ENCODE measurements at regions not wholly inside any gene's neighbourhood (a gene's known extent, or its start where the extent isn't known, plus 50 kb on each side); places are given as distances from the start of the nearest gene placed in this dataset.

DNA sequence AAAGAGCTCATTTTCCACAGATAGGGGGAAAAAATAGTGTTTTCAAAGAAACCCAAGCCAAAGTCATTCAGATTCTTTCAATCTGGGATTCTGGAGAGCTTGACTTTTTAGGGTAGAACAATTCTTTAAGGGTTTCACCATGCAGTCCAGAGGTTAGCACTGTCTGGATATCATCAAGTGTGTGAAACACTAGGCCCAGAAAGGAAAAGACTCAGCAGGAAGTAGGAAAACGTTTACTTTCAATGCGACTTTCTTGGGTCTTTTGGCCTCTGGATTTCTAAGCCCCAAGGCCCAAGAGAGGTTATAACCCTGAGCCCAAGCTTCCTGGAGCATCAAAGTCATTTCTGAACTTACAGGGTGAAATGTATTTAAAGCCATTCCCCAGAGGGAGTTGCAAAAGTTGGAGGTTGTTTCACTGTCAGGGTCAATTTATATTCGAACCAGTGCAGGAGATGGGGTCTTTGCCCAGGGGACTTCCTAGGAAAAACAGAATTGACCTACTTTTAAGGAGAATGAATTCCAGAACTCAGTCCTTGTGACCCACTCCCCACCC lies 158.0 kb downstream of the C7orf25 start:
- no peak for DNase-seq

DNA sequence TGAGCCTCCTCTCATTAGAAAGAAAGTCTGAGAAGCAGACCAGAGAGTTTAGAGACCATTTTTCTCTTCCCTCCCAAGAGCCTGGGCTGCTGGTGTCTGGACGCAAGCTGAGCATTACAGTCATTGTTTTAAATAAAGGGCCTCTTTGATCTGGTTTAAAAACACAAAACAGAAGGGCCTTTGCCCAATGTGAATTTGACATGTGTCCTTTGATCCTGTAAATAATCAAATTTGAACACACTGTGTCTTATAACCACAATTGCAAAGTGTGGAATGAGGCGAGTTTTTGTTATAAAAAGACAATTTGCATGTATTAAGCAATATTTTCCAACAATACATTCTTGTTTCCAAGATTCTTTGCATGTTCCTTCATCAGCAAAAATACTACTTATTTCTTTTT lies 158.5 kb downstream of the C7orf25 start:
- DNase-seq: no peak

DNA sequence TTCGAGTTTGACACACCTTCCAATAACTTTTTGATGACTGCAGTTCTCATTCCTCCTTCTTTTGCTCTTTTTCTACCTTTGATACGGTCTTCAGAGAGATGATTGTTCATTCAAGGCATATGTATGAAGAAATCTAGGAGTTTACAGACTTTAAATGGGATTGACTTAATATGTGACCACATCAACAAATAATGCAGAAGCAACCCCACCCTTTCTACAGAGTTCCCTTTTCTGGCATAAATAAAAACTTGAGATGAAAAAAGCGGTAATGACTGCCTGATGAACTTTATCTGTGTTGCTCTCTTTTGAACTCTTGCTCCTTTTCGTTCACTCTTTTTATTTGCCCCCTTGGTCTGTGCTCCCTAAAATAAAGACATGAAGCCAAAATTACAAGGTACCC lies 161.7 kb downstream of the C7orf25 start:
- DNase-seq: no peak

DNA sequence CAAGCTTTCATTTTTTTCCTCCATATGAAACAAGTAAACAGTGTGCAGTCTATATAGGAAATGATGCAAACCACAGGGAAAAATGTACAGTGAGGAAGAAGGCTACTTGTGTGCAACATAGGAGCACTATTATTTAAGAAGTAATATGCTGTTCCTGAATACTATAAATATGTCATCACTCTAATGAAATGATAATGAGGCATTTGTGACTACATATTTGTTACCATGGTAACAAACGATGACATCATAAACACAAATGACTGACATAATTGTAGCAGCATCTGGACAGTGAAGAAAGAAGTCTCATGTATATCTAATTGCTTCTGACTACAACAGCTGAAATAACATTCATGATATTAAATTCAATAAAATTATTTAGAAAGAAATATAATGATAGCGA lies 164.8 kb downstream of the C7orf25 start:
- no peak for DNase-seq

DNA sequence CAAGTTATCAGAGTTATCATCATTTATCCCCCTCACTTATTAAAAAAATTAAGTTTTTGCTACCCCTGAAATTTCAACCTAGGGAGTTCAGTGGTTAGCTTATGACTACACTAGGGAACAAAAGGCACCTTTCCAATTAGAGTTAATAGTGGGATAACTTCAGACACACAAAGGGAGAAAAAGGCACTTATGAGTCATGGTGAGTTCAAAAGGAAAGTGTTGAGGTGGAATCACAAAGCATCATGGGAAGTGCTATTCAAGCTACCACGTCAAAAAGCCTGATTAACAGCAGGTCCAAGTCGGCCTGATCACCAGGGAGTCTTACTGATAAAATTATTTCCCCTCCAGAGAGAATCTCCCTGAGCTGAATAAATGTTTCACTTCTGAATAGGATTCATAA lies 165.7 kb downstream of the C7orf25 start:
- no peak for DNase-seq

DNA sequence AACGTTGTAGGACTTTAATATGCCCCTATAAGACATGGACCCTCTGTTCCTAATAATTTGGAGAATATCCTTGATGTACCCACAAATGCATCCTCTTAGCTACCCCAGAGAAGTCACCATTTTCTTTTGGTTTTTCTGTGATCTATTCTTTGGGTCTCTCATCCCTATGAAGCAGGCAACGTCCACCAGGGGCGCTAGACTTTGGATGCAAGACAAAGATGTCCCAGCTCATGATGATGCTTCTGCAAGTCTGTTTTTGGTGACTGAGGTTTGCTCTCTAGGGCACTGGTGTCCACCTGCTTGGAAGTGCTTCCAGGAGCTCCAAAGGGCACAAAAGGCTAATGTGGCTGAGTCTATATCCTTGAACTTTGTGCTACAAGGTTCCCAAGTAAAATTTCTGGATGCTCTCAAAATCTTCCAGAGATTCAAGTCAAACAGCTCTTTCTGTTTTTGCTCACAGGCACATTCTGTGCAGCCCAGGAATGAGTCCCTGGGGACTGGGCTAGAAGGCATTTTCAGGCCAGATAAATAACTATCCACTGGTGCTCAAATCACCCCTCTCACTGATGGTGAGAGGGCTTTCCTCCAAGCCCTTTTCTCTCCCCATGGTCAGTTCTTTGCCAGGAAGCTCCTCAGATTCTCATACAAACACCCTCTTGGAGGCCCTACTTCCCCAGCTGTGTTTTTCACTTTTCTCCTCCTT lies 166.4 kb downstream of the C7orf25 start:
- no peak for DNase-seq

DNA sequence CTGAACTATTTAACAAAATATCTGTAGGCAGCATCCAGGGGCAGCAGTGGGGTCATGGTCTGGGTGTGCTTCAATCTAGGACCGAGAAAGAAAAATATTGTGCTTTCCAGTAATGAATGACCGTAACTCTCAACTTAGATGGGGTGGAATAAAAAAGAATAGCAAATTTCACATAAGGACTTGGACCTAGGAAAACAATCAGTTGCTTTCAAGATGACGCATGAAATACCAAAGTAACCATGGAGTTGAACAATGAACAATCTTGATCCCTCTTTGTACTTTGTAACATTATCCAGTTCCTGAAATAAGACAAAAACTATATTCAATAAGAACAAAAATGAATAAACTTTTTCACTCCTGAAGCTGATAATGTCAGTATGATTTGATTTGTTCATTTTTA lies 167.1 kb downstream of the C7orf25 start:
- DNase-seq: no peak

DNA sequence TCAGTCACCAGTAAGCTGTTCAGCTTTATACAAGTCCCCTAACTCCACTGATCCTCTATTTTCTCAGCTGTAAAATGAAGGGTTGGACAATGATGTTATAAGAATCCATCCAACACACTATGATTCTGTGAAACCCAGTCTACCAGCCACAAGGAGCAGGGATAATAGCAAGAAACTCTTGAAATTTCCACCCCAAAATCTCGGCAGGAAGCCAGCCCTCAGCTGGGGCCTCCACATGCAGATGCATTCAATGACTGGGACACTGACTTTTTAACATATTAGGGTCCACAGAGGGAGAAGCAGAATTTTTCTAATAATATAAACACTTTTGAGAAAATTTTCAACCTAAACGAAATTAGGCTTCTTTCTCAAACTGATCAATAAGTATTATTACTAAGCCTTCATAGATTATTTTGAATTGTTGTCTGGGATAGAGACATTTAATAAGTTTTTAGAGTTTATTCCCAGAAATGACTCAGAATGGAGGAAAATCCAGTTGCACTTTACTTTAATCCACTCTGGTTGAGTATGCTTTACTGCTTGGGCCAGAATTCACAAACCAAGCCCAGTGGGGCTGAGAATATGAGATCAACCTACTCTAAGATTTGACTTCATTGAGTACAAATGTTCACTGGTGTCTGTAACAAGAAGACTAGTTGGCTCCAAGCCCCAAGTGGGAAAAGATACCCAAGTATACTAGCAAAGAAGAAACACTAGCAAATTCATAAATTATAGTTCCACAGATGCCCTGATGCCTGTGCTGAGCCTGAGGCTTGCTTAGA lies 168.6 kb downstream of the C7orf25 start:
- DNase-seq: no peak

DNA sequence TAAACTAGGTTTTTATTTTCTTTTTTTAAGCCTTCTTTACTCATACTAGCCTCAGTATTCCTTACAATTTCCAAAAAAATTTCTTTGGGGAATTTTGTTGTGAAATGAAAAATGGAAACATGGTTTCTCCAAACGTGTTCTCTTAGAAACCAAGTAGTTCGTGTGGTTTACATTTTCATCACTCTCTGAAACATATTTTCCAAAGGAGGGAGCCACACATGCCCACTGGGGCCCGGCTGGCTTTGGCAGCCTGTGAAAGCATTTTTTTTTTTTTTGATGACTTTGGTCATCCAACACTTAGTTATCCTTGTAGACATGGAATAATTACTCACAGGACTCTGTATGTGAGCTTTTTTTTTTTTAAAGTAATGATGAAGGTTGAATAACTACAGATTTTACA lies 169.6 kb downstream of the C7orf25 start:
- DNase-seq: no peak

DNA sequence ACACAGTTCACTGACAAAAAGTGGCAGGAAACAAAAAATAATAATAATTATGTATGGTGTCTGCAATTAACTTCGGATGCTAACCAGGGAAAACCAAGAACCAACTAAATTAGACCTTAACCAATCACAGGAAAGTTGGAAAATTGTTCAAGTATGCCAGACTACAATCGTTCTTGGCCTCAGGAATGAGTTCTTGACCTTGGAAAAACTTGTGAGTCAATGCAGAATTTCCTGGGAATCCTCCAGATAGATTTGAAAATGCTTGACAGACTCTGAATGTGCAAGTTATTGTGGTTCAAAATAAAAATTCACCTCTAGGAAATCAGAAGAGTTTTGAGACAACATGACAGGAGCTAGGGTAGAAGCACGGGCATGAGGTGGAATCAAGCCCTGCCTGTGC lies 171.5 kb downstream of the C7orf25 start:
- no peak for DNase-seq

DNA sequence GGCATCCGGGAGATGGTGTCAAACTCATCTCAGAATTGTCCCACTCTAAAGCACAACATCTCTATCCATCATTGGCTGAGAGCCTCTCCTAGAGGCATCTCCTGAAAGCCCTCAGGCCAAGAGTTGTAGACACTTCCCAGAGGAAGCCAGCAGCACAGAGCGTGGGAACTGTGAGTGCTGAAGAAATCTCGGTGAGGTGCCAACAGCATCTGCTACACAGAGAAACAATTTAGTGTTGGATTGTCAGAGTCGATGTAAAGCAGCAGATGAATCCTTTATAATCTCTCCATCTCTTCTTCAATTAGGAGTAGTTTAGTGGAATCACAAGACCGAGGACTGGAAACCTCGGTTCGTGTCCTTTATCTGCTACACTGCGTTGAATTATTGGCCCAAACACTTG lies 172.2 kb downstream of the C7orf25 start:
- DNase-seq: no peak

DNA sequence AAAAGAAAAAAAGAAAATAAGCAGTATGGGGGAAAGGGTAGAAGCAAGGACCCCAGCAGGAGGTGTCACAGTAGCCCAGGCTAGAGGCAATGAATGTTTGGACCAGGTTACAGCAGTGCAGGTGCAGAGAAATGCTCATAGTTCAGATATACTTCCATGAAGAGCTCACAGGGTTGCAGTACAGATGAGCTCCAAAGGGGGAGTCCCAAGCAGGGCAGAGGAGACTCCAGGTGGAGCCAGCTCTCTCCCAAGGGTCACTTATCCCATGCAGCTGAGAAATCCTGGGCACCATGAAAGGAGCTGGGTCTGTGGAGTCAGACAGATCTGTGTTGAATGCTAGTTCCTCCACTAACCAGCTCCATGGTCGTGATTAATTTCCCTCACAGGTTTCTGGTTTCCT lies 174.9 kb downstream of the C7orf25 start:
- no peak for DNase-seq

DNA sequence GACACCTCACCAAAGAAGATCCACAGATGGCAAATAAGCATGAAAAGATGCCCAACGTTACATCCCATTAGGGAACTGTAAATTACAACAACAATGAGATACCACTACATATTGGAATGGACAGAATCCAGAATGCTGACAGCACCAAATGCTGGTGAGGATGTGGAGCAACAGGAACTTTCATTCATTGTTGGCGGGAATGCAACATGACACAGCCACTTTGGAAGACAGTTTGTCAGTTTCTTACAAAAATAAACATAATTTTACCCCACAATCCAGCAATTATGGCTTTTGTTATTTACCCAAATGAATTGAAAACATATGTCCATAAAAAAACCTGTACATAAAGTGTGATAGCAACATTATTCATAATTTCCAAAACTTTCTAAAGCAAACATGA lies 176.8 kb downstream of the C7orf25 start:
- no peak for DNase-seq

DNA sequence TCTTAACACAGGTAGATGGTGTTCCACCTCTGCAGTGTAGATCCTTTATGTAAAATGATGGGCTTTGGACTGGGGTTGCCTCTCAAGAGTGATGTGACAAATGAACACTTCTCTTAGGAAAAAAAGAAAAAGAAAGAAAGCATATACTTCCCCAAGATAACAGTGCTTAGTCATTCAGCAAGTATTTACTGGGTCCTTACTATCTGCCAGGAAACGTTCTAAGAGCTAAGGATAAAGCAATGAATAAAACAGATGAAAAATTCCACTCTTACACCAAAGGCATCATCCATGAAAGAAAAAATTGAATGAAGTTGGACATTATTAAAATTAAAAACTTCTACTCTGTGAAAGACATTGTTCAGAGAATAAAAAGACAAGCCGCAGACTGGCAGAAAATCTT lies 177.3 kb downstream of the C7orf25 start:
- no peak for DNase-seq

DNA sequence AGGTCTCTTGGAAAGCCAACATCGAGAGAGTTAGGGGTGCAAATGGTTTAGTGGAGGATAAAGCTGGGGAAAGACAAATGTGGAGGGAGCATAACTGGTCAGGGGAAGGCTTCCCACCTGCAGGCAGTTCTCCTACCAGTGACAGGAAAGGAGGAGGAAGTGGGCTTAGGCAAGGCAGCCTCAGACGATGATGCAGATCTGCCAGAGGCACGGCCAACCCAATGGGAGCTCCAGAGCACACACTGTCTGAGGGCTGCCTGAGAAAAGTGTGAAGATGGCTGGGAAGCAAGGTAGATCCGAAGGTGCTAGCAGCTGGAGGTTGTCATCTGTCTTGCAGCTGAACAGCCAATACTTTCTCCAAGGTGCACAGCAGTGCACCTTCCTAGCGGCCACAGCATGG lies 178.8 kb downstream of the C7orf25 start:
- DNase-seq: no peak

DNA sequence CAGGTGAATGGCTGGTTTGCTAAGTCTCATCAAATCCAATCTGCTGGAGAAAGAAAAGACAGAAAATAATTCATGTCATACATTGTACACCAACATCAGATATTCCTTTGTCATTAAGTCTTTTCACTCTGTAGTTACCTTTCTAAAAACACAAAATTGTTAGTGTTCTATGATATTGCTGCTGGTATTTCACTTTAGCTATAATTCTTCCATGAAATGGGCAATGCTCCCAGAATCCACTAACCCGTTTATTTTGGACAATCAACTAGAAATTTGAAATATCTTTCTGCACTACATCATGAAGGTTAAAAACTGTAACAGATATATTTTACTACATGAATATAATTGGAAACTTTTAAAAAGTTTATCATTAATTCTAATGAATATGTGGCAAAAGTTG lies 181.3 kb downstream of the C7orf25 start:
- no peak for DNase-seq

DNA sequence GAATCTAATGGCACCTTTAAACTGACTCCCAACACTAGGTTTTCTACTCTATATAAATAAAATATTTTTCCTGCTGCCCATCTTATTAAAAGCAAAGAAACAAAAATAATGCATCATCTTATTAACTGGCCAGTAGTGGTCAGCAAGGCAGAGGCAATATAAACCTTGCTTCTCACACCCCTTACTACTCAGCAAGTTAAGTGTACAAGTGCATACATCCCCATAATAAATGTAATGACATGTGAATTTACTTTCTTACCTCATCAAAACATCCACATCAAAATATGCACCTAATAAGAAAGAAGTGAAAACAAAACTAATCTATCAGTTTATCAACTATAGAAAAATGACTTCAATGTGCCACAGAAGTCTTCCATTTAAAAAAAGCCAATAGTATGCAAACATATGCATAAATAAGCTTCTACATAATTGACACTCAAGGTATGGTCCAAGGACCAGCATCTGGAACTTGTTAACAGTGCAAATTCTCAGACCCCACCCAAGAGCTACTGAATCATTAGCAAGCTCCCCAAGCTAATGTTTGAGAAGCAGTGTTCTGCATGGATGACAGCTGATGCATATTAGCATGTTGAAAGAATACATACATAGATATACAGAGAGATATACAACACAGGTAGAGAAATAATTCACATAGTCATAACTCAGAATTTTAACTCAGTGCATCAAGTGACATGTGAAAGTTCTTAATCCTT lies 182.7 kb downstream of the C7orf25 start:
- no peak for DNase-seq

DNA sequence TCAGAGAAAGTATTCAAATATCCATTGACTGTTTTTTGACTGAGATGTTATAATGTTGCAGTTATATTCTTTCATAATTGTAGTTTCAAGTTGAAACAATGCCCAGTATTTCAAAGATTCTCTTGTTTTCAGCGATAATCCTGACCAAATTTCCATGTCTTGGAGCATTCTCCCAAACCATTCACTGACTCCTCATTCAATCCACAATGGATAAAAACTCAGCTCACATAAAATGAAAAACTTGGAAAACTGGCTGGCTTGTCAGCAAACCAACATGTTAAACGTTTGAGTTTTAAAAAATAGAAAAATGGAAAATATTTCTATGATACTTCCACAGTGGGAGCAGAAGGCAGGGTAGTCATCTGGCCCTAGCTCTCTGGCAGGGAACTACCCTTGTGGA lies 184.4 kb downstream of the C7orf25 start:
- no peak for DNase-seq

DNA sequence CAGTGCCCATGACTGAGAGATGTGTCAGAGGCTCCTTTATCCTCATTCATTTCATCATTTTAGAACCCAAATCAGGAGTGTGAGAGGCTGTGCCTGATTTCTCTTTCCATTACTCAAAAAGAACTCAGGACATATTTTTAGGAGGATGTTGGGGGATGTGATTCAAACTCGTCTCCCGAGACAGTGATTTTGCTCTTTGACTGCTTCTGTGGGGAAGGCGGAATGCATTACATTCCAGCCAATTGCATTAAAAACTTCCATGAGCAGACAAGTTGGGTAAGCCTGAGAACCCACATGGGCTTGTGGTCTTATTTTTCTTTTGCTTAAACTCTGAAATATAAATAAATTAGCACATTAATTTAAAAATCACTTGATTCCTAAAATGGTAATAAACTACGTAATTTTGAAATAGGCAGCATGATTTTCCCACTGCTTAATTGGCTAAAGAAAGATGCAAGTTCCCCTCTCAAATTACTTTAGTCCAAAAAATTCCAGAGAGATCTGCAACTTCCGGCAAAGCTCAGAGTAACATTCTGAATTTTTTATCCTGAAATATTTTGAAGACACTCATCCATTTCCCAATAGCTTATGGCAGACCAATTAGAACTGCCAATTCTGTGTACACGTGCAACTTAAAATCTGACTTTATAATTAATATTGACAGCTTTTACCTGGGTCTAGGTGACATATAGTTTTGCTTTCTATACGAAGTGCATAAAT lies 185.6 kb downstream of the C7orf25 start:
- no peak for DNase-seq

DNA sequence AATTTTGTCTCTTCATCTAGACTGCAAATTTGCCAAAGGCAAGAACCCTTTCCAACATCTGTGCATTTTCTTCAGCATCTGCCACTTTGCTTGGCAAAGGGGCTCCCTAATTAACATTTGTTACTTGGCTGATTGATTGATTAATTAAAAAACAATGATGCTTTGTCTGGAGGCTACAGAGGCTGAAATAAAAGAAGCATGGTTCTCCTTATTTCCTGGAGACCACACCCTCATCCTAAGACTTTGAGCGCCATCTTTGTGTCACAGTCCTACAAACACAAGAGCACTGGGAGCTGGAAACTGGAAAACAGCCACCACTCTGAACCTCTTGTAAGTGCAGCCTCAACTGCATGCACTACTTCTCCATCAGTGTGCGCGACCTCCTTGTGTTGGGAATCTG lies 189.2 kb downstream of the C7orf25 start:
- DNase-seq: no peak

DNA sequence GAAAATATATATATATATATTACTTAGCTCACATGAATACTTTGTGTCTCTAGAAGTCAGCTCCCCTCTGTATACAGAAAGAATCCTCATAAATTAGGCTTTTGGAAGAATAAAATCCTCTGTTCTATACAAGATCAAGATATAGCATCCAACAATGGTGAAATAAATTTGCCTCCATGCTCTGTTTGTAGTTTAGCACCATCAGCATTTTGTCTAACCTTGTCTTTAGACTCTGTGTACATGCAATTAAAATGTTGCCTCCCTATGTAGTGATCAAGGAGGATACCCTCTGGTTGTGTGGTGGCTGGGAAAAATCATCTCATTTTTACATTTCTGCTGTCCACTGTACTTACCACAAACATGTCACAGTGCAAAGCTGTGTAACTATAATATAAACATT lies 189.7 kb downstream of the C7orf25 start:
- DNase-seq: no peak

DNA sequence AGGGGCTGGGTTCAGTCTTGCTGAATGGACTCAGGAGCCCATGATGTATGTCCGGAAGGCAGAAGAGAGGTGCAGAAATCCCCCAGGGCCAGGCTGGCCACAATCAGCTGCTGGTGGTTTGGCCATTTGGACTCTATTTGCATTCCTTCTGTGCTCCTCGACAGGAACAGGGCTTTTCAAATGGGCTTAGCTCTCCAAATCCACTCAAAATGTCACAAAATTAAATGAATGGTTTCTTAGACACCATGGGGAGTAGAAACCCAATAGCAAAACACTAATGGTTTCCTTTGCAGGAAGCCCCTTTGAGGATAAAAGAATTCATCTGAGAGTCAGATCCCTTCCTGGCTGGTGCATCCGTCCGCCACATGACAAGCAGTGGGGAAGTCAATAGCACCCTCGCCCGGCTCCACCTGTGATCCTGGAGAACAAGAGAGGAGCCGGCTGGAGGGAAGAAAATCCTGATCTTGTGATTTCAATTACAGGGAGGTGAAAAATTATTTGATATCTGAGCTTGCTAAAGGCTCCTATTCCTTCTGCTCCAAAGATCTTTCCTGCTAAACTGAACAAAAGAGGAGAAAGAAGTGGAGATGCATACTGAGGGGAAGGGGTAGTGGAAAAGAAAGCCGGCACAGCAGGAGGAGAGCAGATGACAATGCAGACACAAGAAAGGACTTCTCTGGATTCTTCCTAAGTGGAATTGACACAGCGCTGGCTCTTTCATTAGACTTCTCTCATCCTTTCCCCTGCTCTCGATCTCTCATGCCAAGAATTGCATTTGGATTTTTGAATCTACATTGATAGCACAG lies 190.7 kb downstream of the C7orf25 start:
- DNase-seq: no peak
